GM18858 (cell line): ENCODE measurements at regions not wholly inside any gene's neighbourhood (a gene's known extent, or its start where the extent isn't known, plus 50 kb on each side); places are given as distances from the start of the nearest gene placed in this dataset.

ENCODE experiments used
- ATAC-seq: cut with Tn5 transposase; IDR thresholded peaks from one replicate; pipeline ENCODE4 v1.9.1; 2021; ENCODE audit not compliant: unreplicated experiment

GRCh38 chr6:54440549-54440948 is 132.3 kb downstream of the TINAG start:
- ATAC-seq, result no peak

GRCh38 chr6:54441020-54441419 is 132.8 kb downstream of the TINAG start:
- no peak for ATAC-seq

- no peak for ATAC-seq
These were observed 133.5 kb downstream of the TINAG start for GRCh38 chr6:54441687-54442248.

- ATAC-seq, result no peak
These were observed 137.0 kb downstream of the TINAG start for GRCh38 chr6:54445207-54445606.

GRCh38 chr6:54448617-54449016 is 140.4 kb downstream of the TINAG start:
- ATAC-seq, result no peak

GRCh38 chr6:54451516-54451915 is 143.3 kb downstream of the TINAG start:
- ATAC-seq, result no peak

GRCh38 chr6:54463354-54464024 is 155.2 kb downstream of the TINAG start:
- ATAC-seq, result no peak

- ATAC-seq, result no peak
These were observed 157.5 kb downstream of the TINAG start for GRCh38 chr6:54465649-54466300.

- ATAC-seq, result no peak
These were observed 159.1 kb downstream of the TINAG start for GRCh38 chr6:54467384-54467783.

GRCh38 chr6:54473328-54473727 is 165.1 kb downstream of the TINAG start:
- no peak for ATAC-seq

- ATAC-seq, result no peak
These were observed 166.7 kb downstream of the TINAG start for GRCh38 chr6:54474898-54475297.

GRCh38 chr6:54481091-54481490 is 172.8 kb downstream of the TINAG start:
- no peak for ATAC-seq

GRCh38 chr6:54491431-54491830 is 183.2 kb downstream of the TINAG start:
- no peak for ATAC-seq

- no peak for ATAC-seq
These were observed 184.9 kb downstream of the TINAG start for GRCh38 chr6:54493138-54493537.

GRCh38 chr6:54503144-54503543 is 194.9 kb downstream of the TINAG start:
- no peak for ATAC-seq

- ATAC-seq, result no peak
These were observed 206.8 kb downstream of the TINAG start for GRCh38 chr6:54515013-54515412.

- no peak for ATAC-seq
These were observed 207.5 kb downstream of the TINAG start for GRCh38 chr6:54515713-54516112.

GRCh38 chr6:54516321-54516720 is 208.1 kb downstream of the TINAG start:
- no peak for ATAC-seq

- no peak for ATAC-seq
These were observed 210.9 kb downstream of the TINAG start for GRCh38 chr6:54519161-54519560.

GRCh38 chr6:54525731-54526130 is 217.5 kb downstream of the TINAG start:
- ATAC-seq, result no peak

- no peak for ATAC-seq
These were observed 225.3 kb downstream of the TINAG start for GRCh38 chr6:54533567-54533966.

- ATAC-seq, result no peak
These were observed 227.3 kb downstream of the TINAG start for GRCh38 chr6:54535568-54535967.

- ATAC-seq, result no peak
These were observed 233.3 kb downstream of the TINAG start for GRCh38 chr6:54541541-54541940.
